GM12878 (cell line): ENCODE measurements at regions not wholly inside any gene's neighbourhood (a gene's known extent, or its start where the extent isn't known, plus 50 kb on each side); places are given as distances from the start of the nearest gene placed in this dataset.

Experiments
- ATAC-seq: fragments of 200-7000 bp; cut with Tn5 transposase; 3 replicates; pipeline ENCODE4 v1.9.1; 2020; ENCODE audit warnings: mild to moderate bottlenecking, moderate library complexity
- BruUV-seq: library from RNA; stranded (reverse); fragments of 400-500 nt; replicated peaks from 2 replicates; lab custom pipeline; 2021; lab: Mats Ljungman, UMichigan
- CTCF ChIA-PET: fragments of 300-600 bp; sonication (Branson Sonifier 250); formaldehyde crosslinking; extraction: SDS; loops from one replicate; lab custom pipeline; 2021; ENCODE audit warnings: inconsistent platforms; lab: Yijun Ruan, JAX
- POLR2A ChIA-PET: fragments of 350-600 bp; formaldehyde crosslinking; extraction: SDS; loops from one replicate; lab custom pipeline; 2021; ENCODE audit warnings: inconsistent platforms; lab: Charles Lee
- RAD21 ChIA-PET: fragments of 300-600 bp; sonication (Branson Sonifier 250); formaldehyde crosslinking; loops from one replicate; lab custom pipeline; 2023; ENCODE audit warnings: antibody characterized with exemption; ENCODE audit not compliant: unreplicated experiment; lab: Charles Lee
- SMC1A ChIA-PET: fragments of 300-600 bp; sonication (Branson Sonifier 250); formaldehyde crosslinking; loops from one replicate; lab custom pipeline; 2023; ENCODE audit not compliant: unreplicated experiment, uncharacterized antibody; lab: Charles Lee
- DNase-seq: peaks from one replicate; pipeline ENCODE4 v3.0.0-alpha.2; 2011; ENCODE audit warnings: low read depth, low spot score
- FAIRE-seq: peaks from 3 replicates; lab custom pipeline; 2011; peaks lifted over from hg19 to GRCh38; lab: Jason Lieb, UNC
- H2AFZ ChIP-seq: 2 replicates; pipeline ENCODE4 v1.6.0; 2011; ENCODE audit warnings: low read depth, low read length, control low read depth; ENCODE audit not compliant: control insufficient read depth
- H3K27ac ChIP-seq: 2 replicates; pipeline ENCODE4 v1.5.1; 2011; ENCODE audit warnings: control low read depth; ENCODE audit not compliant: control insufficient read depth, insufficient read depth
- H3K27me3 ChIP-seq, 2 experiments: replicated peaks in 1 of 2; 2 replicates each; pipeline versions ENCODE4 v1.6.0 to v1.6.1; 2011; ENCODE audit warnings: low read length in 1 of 2; ENCODE audit not compliant: control insufficient read depth in 2 of 2, insufficient read depth in 2 of 2
- H3K36me3 ChIP-seq, 2 experiments: 2 replicates each; pipeline ENCODE4 v1.5.1; 2011; ENCODE audit warnings: low read length in 1 of 2; ENCODE audit not compliant: control insufficient read depth in 2 of 2, insufficient read depth in 2 of 2
- H3K4me1 ChIP-seq: 2 replicates; pipeline ENCODE4 v1.6.1; 2011; ENCODE audit warnings: mild to moderate bottlenecking, low read length, moderate library complexity, mixed read lengths; ENCODE audit not compliant: control insufficient read depth, insufficient read depth
- H3K4me2 ChIP-seq: 2 replicates; pipeline ENCODE4 v1.6.0; 2011; ENCODE audit warnings: control low read depth; ENCODE audit not compliant: control insufficient read depth, insufficient read depth
- H3K4me3 ChIP-seq: fragments of 200-600 bp; sonication (generic); 2 replicates; pipeline ENCODE4 v1.5.1; 2016
- H3K79me2 ChIP-seq: 2 replicates; pipeline ENCODE4 v1.6.0; 2011; ENCODE audit warnings: low read length; ENCODE audit not compliant: control insufficient read depth, insufficient read depth
- H3K9ac ChIP-seq: 2 replicates; pipeline ENCODE4 v1.8.0; 2011; ENCODE audit warnings: low read length, control low read depth, mixed read lengths; ENCODE audit not compliant: control insufficient read depth, insufficient read depth
- H3K9me3 ChIP-seq: replicated peaks from 3 replicates; pipeline ENCODE4 v1.5.1; 2011; ENCODE audit warnings: mild to moderate bottlenecking, low read length; ENCODE audit not compliant: control insufficient read depth, insufficient read depth
- H4K20me1 ChIP-seq: 2 replicates; pipeline ENCODE4 v1.6.0; 2011; ENCODE audit not compliant: control insufficient read depth, insufficient read depth
- ATF3 ChIP-seq: IDR thresholded peaks from 2 replicates; pipeline ENCODE4 v1.6.1; 2011; ENCODE audit warnings: low read depth, mild to moderate bottlenecking, low read length, moderate library complexity, borderline replicate concordance; ENCODE audit errors: extremely low read depth
- KDM1A ChIP-seq: fragments of 200-600 bp; sonication (generic); IDR thresholded peaks from 2 replicates; pipeline ENCODE4 v1.6.1; 2016; ENCODE audit warnings: borderline replicate concordance
- MEF2B ChIP-seq: fragments of 450-650 bp; IDR thresholded peaks from 2 replicates; pipeline ENCODE4 v1.6.1; 2018; ENCODE audit warnings: mild to moderate bottlenecking, moderate library complexity; ENCODE audit not compliant: partially characterized antibody, poor library complexity, severe bottlenecking
- PKNOX1 ChIP-seq: fragments of 450-650 bp; IDR thresholded peaks from 2 replicates; pipeline ENCODE4 v1.6.1; 2016; ENCODE audit warnings: mild to moderate bottlenecking
- WGBS: methylation state at CpG from one replicate; pipeline ENCODE4 v1.1.6; 2016; ENCODE audit warnings: low lambda C conversion rate; ENCODE audit not compliant: insufficient replicate concordance, insufficient coverage; ENCODE audit errors: missing lambda C conversion rate; 5-methylcytosine and 5-hydroxymethylcytosine counted together
- in situ Hi-C: fragments of 300-500 bp; cut with MboI; formaldehyde crosslinking; loops from 9 replicates; pipeline ENCODE4 v1.14.3; 2018; ENCODE audit warnings: mixed read lengths
- intact Hi-C: fragments of 100-400 bp; cut with micrococcal nuclease; formaldehyde crosslinking; loops from one replicate; pipeline ENCODE4 v1.14.2; 2022; ENCODE audit not compliant: unreplicated experiment

- TF ChIP-seq KDM1A, result no peak
- TF ChIP-seq, all 136 proteins: peak for 0
- CTCF ChIA-PET, result no interaction called here
- ATAC-seq (no peak), FAIRE-seq (no peak), DNase-seq (no peak)
- H3K36me3 ChIP-seq, result no peaks in the 10 kb centered on the region
- SMC1A ChIA-PET, result interaction anchor here (0.6 to 2.3 kb wide), 2 partner anchors 18 to 61 kb away, joined by 3 to 4 read pairs; no protein-coding TSS in a partner anchor
- POLR2A ChIA-PET, result no interaction called here
- in situ Hi-C loops, result no loop called here
- no peak overlapping the region for H3K4me2 ChIP-seq
- no peaks in the 10 kb centered on the region for H3K9me3 ChIP-seq
- 53% methylated on average over 15 of the region's 15 CpGs for WGBS
- RAD21 ChIA-PET, result interaction anchor here (1.0 kb wide), 1 partner anchor 55 kb away, joined by 3 read pairs; no protein-coding TSS in a partner anchor
- H2AFZ ChIP-seq, result no peak overlapping the region
- H3K4me1 ChIP-seq, result peaks cover 4% of the 10 kb centered on the region; the same call in 1 of the 2 replicates
- no peak overlapping the region for H3K9ac ChIP-seq
- H3K27me3 ChIP-seq, result peaks cover 1 to 2% of the 10 kb centered on the region in 2 experiments; a peak in 1 of 4 replicates
- no TSS peak for BruUV-seq
- H3K79me2 ChIP-seq, result no peaks in the 10 kb centered on the region
- H3K27ac ChIP-seq, result no peak overlapping the region
- intact Hi-C loops, result no loop called here
- no peak overlapping the region for H3K4me3 ChIP-seq
- no peaks in the 10 kb centered on the region for H4K20me1 ChIP-seq
Observed at GRCh38 chr15:62797171-62797570, 245.4 kb upstream of the TPM1 start.

- ChIA-PET CTCF (no interaction called here), POLR2A (no interaction called here), RAD21 (interaction anchor here (0.7 kb wide), 2 partner anchors 135 to 259 kb away, joined by 3 read pairs; no protein-coding TSS in a partner anchor), SMC1A (interaction anchor here (1.0 kb wide), 1 partner anchor 16 kb away, joined by 3 read pairs; no protein-coding TSS in a partner anchor)
- no peak overlapping the region for H3K4me3 ChIP-seq
- H3K9me3 ChIP-seq, result no peaks in the 10 kb centered on the region
- ATAC-seq (no peak), FAIRE-seq (no peak), DNase-seq (no peak)
- H4K20me1 ChIP-seq, result no peaks in the 10 kb centered on the region
- TF ChIP-seq MEF2B (peak; percentile 79), PKNOX1 (peak; percentile 29; the same call in 1 of the 2 replicates), ATF3 (no peak)
- H3K9ac ChIP-seq, result no peak overlapping the region
- no peaks in the 10 kb centered on the region for H3K36me3 ChIP-seq
- WGBS, result 13% methylated on average over 5 of the region's 5 CpGs
- peaks cover 4% of the 10 kb centered on the region; the same call in 1 of the 2 replicates for H3K4me1 ChIP-seq
- H3K27ac ChIP-seq, result no peak overlapping the region
- no TSS peak for BruUV-seq
- no peak overlapping the region for H3K4me2 ChIP-seq
- intact Hi-C loops (no loop called here), in situ Hi-C loops (no loop called here)
- H2AFZ ChIP-seq, result no peak overlapping the region
- peaks cover 1 to 2% of the 10 kb centered on the region in 2 experiments; a peak in 1 of 4 replicates for H3K27me3 ChIP-seq
- H3K79me2 ChIP-seq, result no peaks in the 10 kb centered on the region
Observed at GRCh38 chr15:62798536-62798935, 244.0 kb upstream of the TPM1 start.
